MCF 10A (cell line): ENCODE measurements at regions not wholly inside any gene's neighbourhood (a gene's known extent, or its start where the extent isn't known, plus 50 kb on each side); places are given as distances from the start of the nearest gene placed in this dataset.

Experiments
- BruUV-seq: library from RNA; stranded (reverse); fragments of 400-500 nt; replicated peaks from 2 replicates; lab custom pipeline; 2021; lab: Mats Ljungman, UMichigan
- CTCF ChIA-PET: fragments of 300-600 bp; sonication (Branson Sonifier 250); formaldehyde crosslinking; extraction: SDS; loops from one replicate; lab custom pipeline; 2021; ENCODE audit warnings: antibody characterized with exemption, inconsistent platforms; lab: Yijun Ruan, JAX
- POLR2A ChIA-PET: fragments of 300-600, 350-650 bp; sonication (Branson Sonifier 250); formaldehyde crosslinking; extraction: SDS; loops from one replicate; lab custom pipeline; 2020; ENCODE audit warnings: antibody characterized with exemption, inconsistent platforms; lab: Yijun Ruan, JAX
- DNase-seq: peaks from one replicate; pipeline ENCODE4 v3.0.0-alpha.2; 2018; ENCODE audit not compliant: unreplicated experiment
- H3K27ac Mint-ChIP-seq: one replicate; pipeline ENCODE4 v1.8.0; 2022; ENCODE audit warnings: mild to moderate bottlenecking, low read depth, mixed read lengths; ENCODE audit not compliant: unreplicated experiment
- H3K27me3 Mint-ChIP-seq: one replicate; pipeline ENCODE4 v1.8.0; 2022; ENCODE audit warnings: mixed read lengths; ENCODE audit not compliant: insufficient read depth, unreplicated experiment
- H3K36me3 Mint-ChIP-seq: one replicate; pipeline ENCODE4 v1.8.0; 2022; ENCODE audit warnings: mild to moderate bottlenecking, moderate library complexity, mixed read lengths; ENCODE audit not compliant: insufficient read depth, unreplicated experiment
- H3K4me1 Mint-ChIP-seq: one replicate; pipeline ENCODE4 v1.8.0; 2022; ENCODE audit warnings: mixed read lengths; ENCODE audit not compliant: insufficient read depth, unreplicated experiment
- H3K4me3 Mint-ChIP-seq: one replicate; pipeline ENCODE4 v1.8.0; 2022; ENCODE audit warnings: mild to moderate bottlenecking, moderate library complexity, mixed read lengths; ENCODE audit not compliant: unreplicated experiment
- H3K9me3 Mint-ChIP-seq: one replicate; pipeline ENCODE4 v1.8.0; 2022; ENCODE audit warnings: mixed read lengths; ENCODE audit not compliant: unreplicated experiment
- intact Hi-C: fragments of 100-400 bp; cut with micrococcal nuclease; formaldehyde crosslinking; loops from 2 replicates; pipeline ENCODE4 v1.14.1; 2022
- TF ChIP-seq, protein P1 (sequence below): fragments of 200-600 bp; IDR thresholded peaks from one replicate; pipeline ENCODE4 v1.8.0; 2022; ENCODE audit warnings: antibody characterized with exemption, mild to moderate bottlenecking; ENCODE audit not compliant: unreplicated experiment

DNA sequence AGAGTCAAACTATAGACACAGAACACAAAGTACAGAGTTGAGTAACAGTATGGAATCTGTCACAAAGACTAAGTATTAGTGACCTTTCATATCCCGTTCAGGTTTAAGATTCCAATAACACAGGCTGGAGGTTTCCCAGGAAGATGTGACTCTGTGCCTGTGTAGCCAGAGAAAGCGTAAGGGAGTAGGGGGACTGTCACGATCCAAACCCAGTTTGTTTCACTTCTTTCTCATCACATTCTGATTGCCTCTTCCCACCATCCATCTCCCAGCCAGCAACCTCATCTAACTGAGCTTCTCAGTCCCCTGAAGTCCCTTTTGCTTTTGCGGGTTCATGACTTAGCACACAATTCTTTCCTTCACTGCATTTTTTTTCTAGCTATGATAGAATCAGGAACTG is 76.4 kb upstream of the NPVF start:
- intact Hi-C loops = no loop called here
- no peaks in the 10 kb centered on the region for H3K4me1 Mint-ChIP-seq
- H3K36me3 Mint-ChIP-seq = no peaks in the 10 kb centered on the region
- TF ChIP-seq, protein P1, sequence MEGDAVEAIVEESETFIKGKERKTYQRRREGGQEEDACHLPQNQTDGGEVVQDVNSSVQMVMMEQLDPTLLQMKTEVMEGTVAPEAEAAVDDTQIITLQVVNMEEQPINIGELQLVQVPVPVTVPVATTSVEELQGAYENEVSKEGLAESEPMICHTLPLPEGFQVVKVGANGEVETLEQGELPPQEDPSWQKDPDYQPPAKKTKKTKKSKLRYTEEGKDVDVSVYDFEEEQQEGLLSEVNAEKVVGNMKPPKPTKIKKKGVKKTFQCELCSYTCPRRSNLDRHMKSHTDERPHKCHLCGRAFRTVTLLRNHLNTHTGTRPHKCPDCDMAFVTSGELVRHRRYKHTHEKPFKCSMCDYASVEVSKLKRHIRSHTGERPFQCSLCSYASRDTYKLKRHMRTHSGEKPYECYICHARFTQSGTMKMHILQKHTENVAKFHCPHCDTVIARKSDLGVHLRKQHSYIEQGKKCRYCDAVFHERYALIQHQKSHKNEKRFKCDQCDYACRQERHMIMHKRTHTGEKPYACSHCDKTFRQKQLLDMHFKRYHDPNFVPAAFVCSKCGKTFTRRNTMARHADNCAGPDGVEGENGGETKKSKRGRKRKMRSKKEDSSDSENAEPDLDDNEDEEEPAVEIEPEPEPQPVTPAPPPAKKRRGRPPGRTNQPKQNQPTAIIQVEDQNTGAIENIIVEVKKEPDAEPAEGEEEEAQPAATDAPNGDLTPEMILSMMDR = no peak
- CTCF ChIA-PET = no interaction called here
- DNase-seq = no peak
- peaks cover 77% of the 10 kb centered on the region for H3K27me3 Mint-ChIP-seq
- no TSS peak for BruUV-seq
- POLR2A ChIA-PET = no interaction called here
- H3K27ac Mint-ChIP-seq = no peak overlapping the region
- H3K9me3 Mint-ChIP-seq = no peaks in the 10 kb centered on the region
- no peak overlapping the region for H3K4me3 Mint-ChIP-seq

DNA sequence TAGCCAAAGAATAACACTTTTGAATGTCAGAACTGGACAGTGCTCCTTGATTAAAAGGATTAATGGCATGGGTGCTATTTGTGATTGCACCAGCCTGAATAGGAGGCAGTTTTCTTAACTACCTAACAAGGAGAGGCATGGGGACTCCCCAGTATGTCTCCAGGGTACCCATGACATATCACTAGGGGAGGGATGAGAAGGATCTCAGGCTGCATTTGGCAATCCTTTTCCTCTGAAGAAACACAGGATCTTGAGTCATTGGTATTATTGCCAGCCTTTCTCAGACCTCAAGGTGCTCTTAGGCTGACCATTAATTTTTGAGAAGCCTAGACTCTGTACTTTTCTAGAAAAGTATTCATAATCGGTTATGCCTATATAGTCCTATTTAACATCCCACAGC is 77.5 kb upstream of the NPVF start:
- POLR2A ChIA-PET = no interaction called here
- peak; percentile 51 for DNase-seq
- intact Hi-C loops = no loop called here

DNA sequence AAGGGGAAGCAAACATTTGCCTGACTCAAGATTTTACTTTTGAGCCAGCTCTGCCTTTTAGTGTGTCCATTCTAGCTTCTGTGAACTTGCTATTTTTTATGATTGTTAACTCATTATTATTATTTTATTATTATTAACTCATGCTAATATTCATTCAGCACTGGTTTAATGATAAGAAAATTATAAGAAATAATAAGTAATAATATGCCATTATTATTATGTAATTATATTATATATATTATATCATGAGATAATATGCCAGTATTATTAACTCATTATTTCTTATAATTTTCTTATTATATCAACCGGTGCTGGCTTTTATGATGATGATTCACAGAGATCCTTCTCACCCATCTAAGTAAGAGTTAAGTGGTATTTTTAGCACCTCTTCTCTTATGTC is 79.3 kb upstream of the NPVF start:
- no peak overlapping the region for H3K4me3 Mint-ChIP-seq
- H3K27me3 Mint-ChIP-seq = peaks cover 65% of the 10 kb centered on the region
- POLR2A ChIA-PET = no interaction called here
- TF ChIP-seq, protein P1 = no peak
- H3K9me3 Mint-ChIP-seq = no peaks in the 10 kb centered on the region
- H3K4me1 Mint-ChIP-seq = no peaks in the 10 kb centered on the region
- DNase-seq = no peak
- no peak overlapping the region for H3K27ac Mint-ChIP-seq
- no TSS peak for BruUV-seq
- H3K36me3 Mint-ChIP-seq = no peaks in the 10 kb centered on the region
- CTCF ChIA-PET = no interaction called here
- intact Hi-C loops = no loop called here

More for the DNA sequence above, 77.5 kb upstream of the NPVF start:
- Mint-ChIP-seq H3K27ac (no peak overlapping the region), H3K4me1 (no peaks in the 10 kb centered on the region), H3K36me3 (no peaks in the 10 kb centered on the region), H3K27me3 (peaks cover 66% of the 10 kb centered on the region), H3K9me3 (no peaks in the 10 kb centered on the region), H3K4me3 (no peak overlapping the region)
- CTCF ChIA-PET = no interaction called here
- TF ChIP-seq, protein P1 = no peak
- BruUV-seq = no TSS peak

DNA sequence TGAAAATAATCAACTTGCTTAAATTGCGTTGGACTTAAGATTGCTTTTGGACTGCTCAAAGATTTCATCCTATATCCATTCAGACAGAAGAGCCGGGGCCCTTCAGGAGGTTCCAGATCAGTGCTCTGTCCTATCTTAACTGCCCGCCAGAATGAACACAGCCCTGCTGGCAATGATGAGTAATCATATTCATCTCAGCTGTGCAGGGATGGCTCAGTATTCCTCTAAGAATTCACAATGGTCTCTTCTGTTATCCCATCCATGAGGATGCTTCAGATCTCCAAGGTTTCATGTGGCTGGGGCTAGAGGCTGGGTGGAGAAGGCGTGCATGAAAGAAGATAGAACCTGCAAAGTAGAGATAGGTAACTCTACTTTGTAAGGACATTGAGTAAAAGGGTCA is 80.0 kb upstream of the NPVF start:
- CTCF ChIA-PET = no interaction called here
- POLR2A ChIA-PET = no interaction called here
- TF ChIP-seq, protein P1 = no peak
- Mint-ChIP-seq H3K4me1 (no peaks in the 10 kb centered on the region), H3K27ac (no peak overlapping the region), H3K9me3 (no peaks in the 10 kb centered on the region), H3K27me3 (peaks cover 65% of the 10 kb centered on the region), H3K4me3 (no peak overlapping the region), H3K36me3 (no peaks in the 10 kb centered on the region)
- BruUV-seq = no TSS peak
- no peak for DNase-seq
- intact Hi-C loops = no loop called here
